H1 (cell line): ENCODE measurements at regions not wholly inside any gene's neighbourhood (a gene's known extent, or its start where the extent isn't known, plus 50 kb on each side); places are given as distances from the start of the nearest gene placed in this dataset.

Experiments
- CTCF ChIA-PET: fragments of 300-600 bp; sonication (Branson Sonifier 250); formaldehyde crosslinking; loops from one replicate; lab custom pipeline; 2021; ENCODE audit not compliant: partially characterized antibody; lab: Charles Lee
- POLR2A ChIA-PET: fragments of 300-600 bp; sonication (Branson Sonifier 250); formaldehyde crosslinking; loops from one replicate; lab custom pipeline; 2021; ENCODE audit warnings: inconsistent platforms; ENCODE audit not compliant: partially characterized antibody; lab: Charles Lee
- DNase-seq, 2 experiments: peaks; one replicate each; pipeline versions ENCODE4 v3.0.0 to v3.0.0-alpha.2; 2010 to 2022; ENCODE audit warnings: low spot score in 2 of 2, low read depth in 1 of 2, mixed read lengths in 1 of 2
- FAIRE-seq: peaks from 2 replicates; lab custom pipeline; 2011; peaks lifted over from hg19 to GRCh38; lab: Jason Lieb, UNC
- H2AFZ ChIP-seq: 2 replicates; pipeline ENCODE4 v1.8.1; 2012; ENCODE audit warnings: low read length, inconsistent platforms
- H2AK5ac ChIP-seq: 2 replicates; pipeline ENCODE4 v1.6.1; 2013; ENCODE audit warnings: low read depth, low read length
- H2BK120ac ChIP-seq: replicated peaks from 2 replicates; pipeline ENCODE3; 2013; ENCODE audit warnings: low read depth, low read length, inconsistent platforms
- H2BK12ac ChIP-seq: 2 replicates; pipeline ENCODE4 v1.6.1; 2013; ENCODE audit warnings: low read depth, low read length
- H2BK15ac ChIP-seq: 2 replicates; pipeline ENCODE4 v1.6.1; 2013; ENCODE audit warnings: low read length
- H2BK20ac ChIP-seq: 2 replicates; pipeline ENCODE4 v1.6.1; 2013; ENCODE audit warnings: low read length
- H2BK5ac ChIP-seq: 2 replicates; pipeline ENCODE4 v1.6.1; 2013; ENCODE audit warnings: low read depth, low read length
- H3K14ac ChIP-seq: 2 replicates; pipeline ENCODE4 v1.6.1; 2013; ENCODE audit warnings: inconsistent platforms; ENCODE audit not compliant: insufficient read length
- H3K18ac ChIP-seq: 2 replicates; pipeline ENCODE4 v1.6.1; 2013; ENCODE audit warnings: low read length; ENCODE audit errors: extremely low read depth
- H3K23ac ChIP-seq: 2 replicates; pipeline ENCODE4 v1.6.1; 2013; ENCODE audit warnings: inconsistent platforms; ENCODE audit not compliant: insufficient read length
- H3K23me2 ChIP-seq: 2 replicates; pipeline ENCODE4 v1.6.1; 2013; ENCODE audit warnings: low read depth, low read length
- H3K27ac ChIP-seq: 2 replicates; pipeline ENCODE4 v1.6.1; 2011; ENCODE audit warnings: low read depth, low read length, inconsistent platforms
- H3K27me3 ChIP-seq, 4 experiments: replicated peaks in 1 of 4; 1 replicate in 1 of 4; 2 replicates in 3 of 4; pipeline versions ENCODE4 v1.6.1 to v1.8.1; 2011 to 2013; ENCODE audit warnings: low read length in 3 of 4, mild to moderate bottlenecking in 3 of 4, inconsistent platforms in 2 of 4, mixed read lengths in 2 of 4, moderate library complexity in 1 of 4; ENCODE audit not compliant: control insufficient read depth in 3 of 4, insufficient read depth in 3 of 4; ENCODE audit errors: extremely low read depth in 1 of 4
- H3K36me3 ChIP-seq, 4 experiments: 2 replicates each; pipeline versions ENCODE4 v1.6.1 to v1.8.1; 2011 to 2013; ENCODE audit warnings: mild to moderate bottlenecking in 4 of 4, low read length in 3 of 4, moderate library complexity in 2 of 4, control low read depth in 1 of 4, inconsistent platforms in 1 of 4; ENCODE audit not compliant: insufficient read depth in 4 of 4, control insufficient read depth in 2 of 4
- H3K4ac ChIP-seq: replicated peaks from 2 replicates; pipeline ENCODE3; 2013; ENCODE audit warnings: low read length, low read depth, mixed read lengths, inconsistent platforms; ENCODE audit not compliant: insufficient read length
- H3K4me1 ChIP-seq, 4 experiments: replicated peaks in 1 of 4; 1 replicate in 1 of 4; 2 replicates in 3 of 4; pipeline versions ENCODE4 v1.6.1 to v1.8.1; 2011 to 2013; ENCODE audit warnings: low read length in 3 of 4, inconsistent platforms in 2 of 4, mixed read lengths in 1 of 4; ENCODE audit not compliant: insufficient read depth in 4 of 4, control insufficient read depth in 3 of 4
- H3K4me2 ChIP-seq, 2 experiments: 2 replicates each; pipeline versions ENCODE4 v1.6.1 to v1.8.1; 2011 to 2013; ENCODE audit warnings: low read depth in 2 of 2, low read length in 2 of 2, control low read depth in 1 of 2, inconsistent platforms in 1 of 2, mild to moderate bottlenecking in 1 of 2; ENCODE audit not compliant: insufficient read depth in 1 of 2
- H3K4me3 ChIP-seq, 4 experiments: fragments of 200-600, 300-600 bp in 1 of 4; sonication (generic), shearing (Covaris generic), sonication (Bioruptor Twin) in 1 of 4; 2 replicates each; pipeline versions ENCODE4 v1.5.1 to v1.8.1; 2011 to 2016; ENCODE audit warnings: low read length in 4 of 4, low read depth in 3 of 4, control low read depth in 2 of 4, inconsistent platforms in 2 of 4, mild to moderate bottlenecking in 2 of 4, mixed read lengths in 1 of 4, moderate library complexity in 1 of 4; ENCODE audit not compliant: insufficient read depth in 2 of 4; ENCODE audit errors: extremely low read depth in 1 of 4
- H3K56ac ChIP-seq: replicated peaks from 2 replicates; pipeline ENCODE3; 2013; ENCODE audit warnings: low read depth, mild to moderate bottlenecking, mixed read lengths, low read length, inconsistent platforms; ENCODE audit not compliant: insufficient read length
- H3K79me1 ChIP-seq: 2 replicates; pipeline ENCODE4 v1.6.1; 2013; ENCODE audit warnings: low read depth, low read length, control low read depth
- H3K79me2 ChIP-seq, 2 experiments: 2 replicates each; pipeline versions ENCODE4 v1.6.1 to v1.8.1; 2012 to 2013; ENCODE audit warnings: low read length in 2 of 2, mild to moderate bottlenecking in 2 of 2, inconsistent platforms in 1 of 2; ENCODE audit not compliant: insufficient read depth in 2 of 2, control insufficient read depth in 1 of 2
- H3K9ac ChIP-seq, 4 experiments: replicated peaks in 1 of 4; 1 replicate in 1 of 4; 2 replicates in 3 of 4; pipeline versions ENCODE4 v1.6.1 to v1.8.1; 2011 to 2013; ENCODE audit warnings: low read depth in 3 of 4, low read length in 3 of 4, control low read depth in 2 of 4, mild to moderate bottlenecking in 2 of 4, moderate library complexity in 2 of 4, inconsistent platforms in 1 of 4; ENCODE audit errors: extremely low read depth in 1 of 4
- H3K9me3 ChIP-seq, 2 experiments: 2 replicates each; pipeline versions ENCODE4 v1.6.1 to v1.8.1; 2012 to 2013; ENCODE audit warnings: mild to moderate bottlenecking in 2 of 2, moderate library complexity in 2 of 2, control low read depth in 1 of 2, inconsistent platforms in 1 of 2, low read depth in 1 of 2, low read length in 1 of 2, mixed read lengths in 1 of 2; ENCODE audit not compliant: insufficient read depth in 2 of 2
- H4K20me1 ChIP-seq, 2 experiments: replicated peaks in 1 of 2; 2 replicates each; pipeline versions ENCODE3 to v1.8.1; 2011 to 2013; ENCODE audit warnings: inconsistent platforms in 2 of 2, low read length in 2 of 2, mild to moderate bottlenecking in 1 of 2; ENCODE audit not compliant: insufficient read depth in 2 of 2, control insufficient read depth in 1 of 2
- H4K5ac ChIP-seq: 2 replicates; pipeline ENCODE4 v1.6.1; 2013; ENCODE audit warnings: low read length, low read depth, mixed read lengths, inconsistent platforms; ENCODE audit not compliant: insufficient read length
- H4K8ac ChIP-seq: 2 replicates; pipeline ENCODE4 v1.8.0; 2013; ENCODE audit warnings: mild to moderate bottlenecking, moderate library complexity, low read length, inconsistent platforms; ENCODE audit not compliant: insufficient read depth; ENCODE audit errors: extremely low read depth
- H4K91ac ChIP-seq: replicated peaks from 2 replicates; pipeline ENCODE3; 2013; ENCODE audit warnings: low read length, mixed read lengths, inconsistent platforms; ENCODE audit not compliant: insufficient read length
- BACH1 ChIP-seq: IDR thresholded peaks from 2 replicates; pipeline ENCODE4 v1.6.1; 2012; ENCODE audit warnings: low read length, improper control_type of control experiment
- BRCA1 ChIP-seq: IDR thresholded peaks from 2 replicates; pipeline ENCODE4 v1.6.1; 2012; ENCODE audit warnings: low read depth, low read length, improper control_type of control experiment
- E2F6 ChIP-seq: IDR thresholded peaks from 2 replicates; pipeline ENCODE4 v1.6.1; 2012; ENCODE audit warnings: inconsistent platforms
- FOSL1 ChIP-seq: IDR thresholded peaks from 2 replicates; pipeline ENCODE4 v1.6.1; 2011; ENCODE audit warnings: mild to moderate bottlenecking, low read depth, low read length, moderate library complexity; ENCODE audit not compliant: insufficient read depth
- GABPA ChIP-seq: IDR thresholded peaks from 2 replicates; pipeline ENCODE4 v1.6.1; 2011; ENCODE audit warnings: mild to moderate bottlenecking, low read length, moderate library complexity, borderline replicate concordance; ENCODE audit not compliant: insufficient read depth
- HDAC2 ChIP-seq, 2 experiments: fragments of 300-600 bp in 1 of 2; sonication (generic) in 1 of 2; IDR thresholded peaks; 2 replicates each; pipeline ENCODE4 v1.6.1; 2011 to 2012; ENCODE audit warnings: low read depth in 2 of 2, low read length in 2 of 2, mild to moderate bottlenecking in 2 of 2, moderate library complexity in 2 of 2, borderline replicate concordance in 1 of 2, inconsistent platforms in 1 of 2
- JUN ChIP-seq: IDR thresholded peaks from 2 replicates; pipeline ENCODE4 v1.6.1; 2011; ENCODE audit warnings: low read depth, mild to moderate bottlenecking, improper control_type of control experiment, low read length
- JUND ChIP-seq: IDR thresholded peaks from 2 replicates; pipeline ENCODE4 v1.6.1; 2011; ENCODE audit warnings: mild to moderate bottlenecking, improper control_type of control experiment, low read length
- NANOG ChIP-seq: IDR thresholded peaks from 2 replicates; pipeline ENCODE4 v1.6.1; 2011; ENCODE audit warnings: low read length, low read depth, mild to moderate bottlenecking, inconsistent platforms; ENCODE audit not compliant: insufficient read depth, poor library complexity, severe bottlenecking
- SIN3A ChIP-seq, 2 experiments: IDR thresholded peaks in 1 of 2; conservative IDR thresholded peaks in 1 of 2; 2 replicates each; pipeline ENCODE4 v1.6.1; 2011 to 2012; ENCODE audit warnings: low read length in 2 of 2, improper control_type of control experiment in 1 of 2, low read depth in 1 of 2, mild to moderate bottlenecking in 1 of 2
- SIRT6 ChIP-seq: IDR thresholded peaks from one replicate; pipeline ENCODE4 v1.7.1; 2012; ENCODE audit warnings: low read length, inconsistent platforms
- TAF7 ChIP-seq: optimal IDR thresholded peaks from 2 replicates; pipeline ENCODE3; 2011; ENCODE audit warnings: low read depth, mild to moderate bottlenecking, inconsistent platforms, low read length, moderate library complexity, borderline replicate concordance
- YY1 ChIP-seq: IDR thresholded peaks from 2 replicates; pipeline ENCODE4 v1.6.1; 2011; ENCODE audit warnings: low read depth, mild to moderate bottlenecking, low read length
- ZNF274 ChIP-seq: IDR thresholded peaks from 2 replicates; pipeline ENCODE4 v1.7.0; 2012; ENCODE audit warnings: low read length, borderline replicate concordance; ENCODE audit errors: extremely low read depth
- WGBS, 2 experiments: shearing (Covaris generic) in 1 of 2; methylation state at CpG; one replicate each; pipeline versions ENCODE4 v1.1.6 to v1.1.7; 2013 to 2015; ENCODE audit warnings: low lambda C conversion rate in 2 of 2, mixed read lengths in 2 of 2, inconsistent platforms in 1 of 2, low coverage in 1 of 2, missing lambda C conversion rate in 1 of 2; ENCODE audit not compliant: insufficient replicate concordance in 2 of 2, insufficient coverage in 1 of 2, insufficient read length in 1 of 2; ENCODE audit errors: extremely low coverage in 1 of 2, missing lambda C conversion rate in 1 of 2; 5-methylcytosine and 5-hydroxymethylcytosine counted together

GRCh38 chr1:213661302-213661701 lies 326.5 kb upstream of the PROX1 start:
- ChIA-PET POLR2A (no interaction called here), CTCF (interaction anchor here (1.1 to 1.4 kb wide), 2 partner anchors 59 to 89 kb away, joined by 3 to 4 read pairs; no protein-coding TSS in a partner anchor)
- Histone ChIP-seq H3K9me3 (no peaks in the 10 kb centered on the region), H4K8ac (no peak overlapping the region), H3K4me1 (peaks cover 0 to 3% (median 0%) of the 10 kb centered on the region in 4 experiments; a peak in 1 of 7 replicates), H2BK120ac (no peak overlapping the region), H2BK15ac (no peak overlapping the region), H2BK5ac (no peak overlapping the region), H3K23me2 (no peaks in the 10 kb centered on the region), H3K36me3 (no peaks in the 10 kb centered on the region), H4K5ac (no peak overlapping the region), H3K79me1 (no peaks in the 10 kb centered on the region), H3K27me3 (no peaks in the 10 kb centered on the region), H4K20me1 (peaks cover 0 to 2% of the 10 kb centered on the region in 2 experiments), H3K4ac (no peak overlapping the region), H3K9ac (no peak overlapping the region), H4K91ac (no peak overlapping the region), H2AK5ac (no peak overlapping the region), H3K27ac (no peak overlapping the region), H2AFZ (no peak overlapping the region), H3K23ac (no peak overlapping the region), H3K4me3 (no peak overlapping the region), H2BK20ac (no peak overlapping the region), H3K4me2 (no peak overlapping the region), H3K14ac (no peak overlapping the region), H3K79me2 (no peaks in the 10 kb centered on the region), H3K56ac (no peak overlapping the region), H3K18ac (no peak overlapping the region), H2BK12ac (no peak overlapping the region)
- 93% methylated on average over 8 of the region's 9 CpGs; no CpG with 5 or more reads in 1 of the 2 experiments for WGBS, 2 experiments
- FAIRE-seq = no peak
- no peak for DNase-seq
- TF ChIP-seq HDAC2 (IDR thresholded peaks at IDR 0.05; ENCODE audit: borderline replicate concordance in 1 of 2, low read depth in 2 of 2, low read length in 2 of 2) (no peak), GABPA (no peak), BRCA1 (no peak), SIRT6 (no peak), SIN3A (conservative IDR thresholded peaks at IDR 0.05 in 1 of 2, IDR thresholded peaks at IDR 0.05 in 1 of 2; ENCODE audit: low read depth in 1 of 2, low read length in 2 of 2) (no peak), E2F6 (no peak), JUN (no peak), FOSL1 (no peak), YY1 (no peak), BACH1 (no peak), NANOG (no peak), TAF7 (no peak), JUND (no peak), ZNF274 (no peak)
